IPS DF 4.7 (cell line): ENCODE measurements at regions not wholly inside any gene's neighbourhood (a gene's known extent, or its start where the extent isn't known, plus 50 kb on each side); places are given as distances from the start of the nearest gene placed in this dataset.

Source experiments
- DNase-seq: peaks from one replicate; pipeline ENCODE4 v3.0.0-alpha.2; 2013; ENCODE audit warnings: low spot score; ENCODE audit errors: extremely low read depth

- no peak for DNase-seq
These were observed 334.4 kb upstream of the ACTBL2 start for GRCh38 chr5:57817001-57817453.

GRCh38 chr5:57816108-57816507, 333.5 kb upstream of the ACTBL2 start:
- no peak for DNase-seq

- no peak for DNase-seq
These were observed 323.1 kb upstream of the ACTBL2 start for GRCh38 chr5:57805732-57806131.

GRCh38 chr5:57805170-57805569, 322.6 kb upstream of the ACTBL2 start:
- no peak for DNase-seq

- DNase-seq: no peak
These were observed 321.9 kb upstream of the ACTBL2 start for GRCh38 chr5:57804505-57804904.

- DNase-seq: no peak
These were observed 321.4 kb upstream of the ACTBL2 start for GRCh38 chr5:57804007-57804444.

GRCh38 chr5:57802131-57802530, 319.5 kb upstream of the ACTBL2 start:
- no peak for DNase-seq

- DNase-seq: no peak
These were observed 312.6 kb upstream of the ACTBL2 start for GRCh38 chr5:57795203-57795602.

GRCh38 chr5:57791875-57792274, 309.3 kb upstream of the ACTBL2 start:
- DNase-seq: no peak

- no peak for DNase-seq
These were observed 303.3 kb upstream of the ACTBL2 start for GRCh38 chr5:57785946-57786345.

- DNase-seq: no peak
These were observed 301.5 kb upstream of the ACTBL2 start for GRCh38 chr5:57784121-57784520.

- DNase-seq: no peak
These were observed 301.1 kb upstream of the ACTBL2 start for GRCh38 chr5:57783693-57784092.

GRCh38 chr5:57780961-57781325, 298.3 kb upstream of the ACTBL2 start:
- no peak for DNase-seq

- DNase-seq: no peak
These were observed 297.8 kb upstream of the ACTBL2 start for GRCh38 chr5:57780306-57780960.

GRCh38 chr5:57779383-57780223, 297.0 kb upstream of the ACTBL2 start:
- peak; percentile 25 for DNase-seq

GRCh38 chr5:57778501-57779091, 296.0 kb upstream of the ACTBL2 start:
- no peak for DNase-seq

- DNase-seq: no peak
These were observed 294.6 kb upstream of the ACTBL2 start for GRCh38 chr5:57777174-57777581.

GRCh38 chr5:57776035-57776434, 293.4 kb upstream of the ACTBL2 start:
- DNase-seq: no peak

- DNase-seq: no peak
These were observed 291.8 kb upstream of the ACTBL2 start for GRCh38 chr5:57774439-57774838.

- DNase-seq: no peak
These were observed 289.9 kb upstream of the ACTBL2 start for GRCh38 chr5:57772512-57772911.

- no peak for DNase-seq
These were observed 287.4 kb upstream of the ACTBL2 start for GRCh38 chr5:57770039-57770438.

- DNase-seq: no peak
These were observed 286.1 kb upstream of the ACTBL2 start for GRCh38 chr5:57768745-57769144.
